ENCODE measurements at regions not wholly inside any gene's neighbourhood (a gene's known extent, or its start where the extent isn't known, plus 50 kb on each side); places are given as distances from the start of the nearest gene placed in this dataset.

GRCh38 chr10:44063686-44064085 is 321.2 kb downstream of the CXCL12 start:
- H3K36me3 ChIP-seq (ENCODE audit: insufficient read depth, low read length) = no peaks in the 10 kb centered on the region
- no peaks in the 10 kb centered on the region for H3K79me2 ChIP-seq (ENCODE audit: insufficient read depth, low read length)
- no peak overlapping the region for H3K4me3 ChIP-seq (ENCODE audit: low read depth in 1 of 2, low read length in 2 of 2)
- H4K20me1 ChIP-seq (ENCODE audit: insufficient read depth, low read length) = no peaks in the 10 kb centered on the region
- H3K9me3 ChIP-seq (ENCODE audit: insufficient read depth, low read length, severe bottlenecking) = no peaks in the 10 kb centered on the region
- H3K27ac ChIP-seq (ENCODE audit: low read length) = no peak overlapping the region
- TF ChIP-seq EZH2 (IDR thresholded peaks at IDR 0.05; ENCODE audit: borderline replicate concordance, low read depth, low read length, severe bottlenecking) = no peak
- TF ChIP-seq CTCF (IDR thresholded peaks at IDR 0.05; ENCODE audit: borderline replicate concordance, extremely low read depth, low read length, poor library complexity, severe bottlenecking) = no peak
- no peaks in the 10 kb centered on the region for H3K4me1 ChIP-seq (ENCODE audit: insufficient read depth, low read length)
- DNase-seq (no peak), ATAC-seq (ENCODE audit: insufficient read depth, low read depth) (no peak)
- H3K4me2 ChIP-seq (ENCODE audit: insufficient read depth, low read length) = no peak overlapping the region
- no peak overlapping the region for H2AFZ ChIP-seq (ENCODE audit: low read depth, low read length)
- H3K9ac ChIP-seq (ENCODE audit: low read depth, low read length) = no peak overlapping the region
- no peaks in the 10 kb centered on the region for H3K27me3 ChIP-seq (ENCODE audit: insufficient read depth, low read length, poor library complexity)

- TF ChIP-seq CTCF (IDR thresholded peaks at IDR 0.05; ENCODE audit: borderline replicate concordance, extremely low read depth, low read length, poor library complexity, severe bottlenecking) (no peak), EZH2 (IDR thresholded peaks at IDR 0.05; ENCODE audit: borderline replicate concordance, low read depth, low read length, severe bottlenecking) (no peak)
Measured at GRCh38 chr10:44060719-44061118, 324.2 kb downstream of the CXCL12 start.

GRCh38 chr10:44060221-44060620 is 324.7 kb downstream of the CXCL12 start:
- TF ChIP-seq CTCF (IDR thresholded peaks at IDR 0.05; ENCODE audit: borderline replicate concordance, extremely low read depth, low read length, poor library complexity, severe bottlenecking) (no peak), EZH2 (IDR thresholded peaks at IDR 0.05; ENCODE audit: borderline replicate concordance, low read depth, low read length, severe bottlenecking) (no peak)
- no peak overlapping the region for H3K4me3 ChIP-seq (ENCODE audit: low read depth in 1 of 2, low read length in 2 of 2)
- no peaks in the 10 kb centered on the region for H4K20me1 ChIP-seq (ENCODE audit: insufficient read depth, low read length)
- H3K36me3 ChIP-seq (ENCODE audit: insufficient read depth, low read length) = no peaks in the 10 kb centered on the region
- H3K4me1 ChIP-seq (ENCODE audit: insufficient read depth, low read length) = no peaks in the 10 kb centered on the region
- DNase-seq = no peak
- no peaks in the 10 kb centered on the region for H3K9me3 ChIP-seq (ENCODE audit: insufficient read depth, low read length, severe bottlenecking)
- no peak overlapping the region for H3K4me2 ChIP-seq (ENCODE audit: insufficient read depth, low read length)
- ATAC-seq (ENCODE audit: insufficient read depth, low read depth) = no peak
- no peak overlapping the region for H3K27ac ChIP-seq (ENCODE audit: low read length)
- no peaks in the 10 kb centered on the region for H3K79me2 ChIP-seq (ENCODE audit: insufficient read depth, low read length)
- no peaks in the 10 kb centered on the region for H3K27me3 ChIP-seq (ENCODE audit: insufficient read depth, low read length, poor library complexity)
- H2AFZ ChIP-seq (ENCODE audit: low read depth, low read length) = no peak overlapping the region
- no peak overlapping the region for H3K9ac ChIP-seq (ENCODE audit: low read depth, low read length)

More at GRCh38 chr10:44060719-44061118, 324.2 kb downstream of the CXCL12 start:
- no peak overlapping the region for H3K27ac ChIP-seq (ENCODE audit: low read length)
- no peak overlapping the region for H3K4me3 ChIP-seq (ENCODE audit: low read depth in 1 of 2, low read length in 2 of 2)
- H4K20me1 ChIP-seq (ENCODE audit: insufficient read depth, low read length) = no peaks in the 10 kb centered on the region
- no peaks in the 10 kb centered on the region for H3K36me3 ChIP-seq (ENCODE audit: insufficient read depth, low read length)
- H2AFZ ChIP-seq (ENCODE audit: low read depth, low read length) = no peak overlapping the region
- no peak overlapping the region for H3K9ac ChIP-seq (ENCODE audit: low read depth, low read length)
- no peaks in the 10 kb centered on the region for H3K79me2 ChIP-seq (ENCODE audit: insufficient read depth, low read length)
- ATAC-seq (ENCODE audit: insufficient read depth, low read depth) (no peak), DNase-seq (no peak)
- no peaks in the 10 kb centered on the region for H3K9me3 ChIP-seq (ENCODE audit: insufficient read depth, low read length, severe bottlenecking)
- no peaks in the 10 kb centered on the region for H3K4me1 ChIP-seq (ENCODE audit: insufficient read depth, low read length)
- H3K27me3 ChIP-seq (ENCODE audit: insufficient read depth, low read length, poor library complexity) = no peaks in the 10 kb centered on the region
- no peak overlapping the region for H3K4me2 ChIP-seq (ENCODE audit: insufficient read depth, low read length)

GRCh38 chr10:44058259-44058658 is 326.6 kb downstream of the CXCL12 start:
- no peaks in the 10 kb centered on the region for H3K4me1 ChIP-seq (ENCODE audit: insufficient read depth, low read length)
- no peak overlapping the region for H2AFZ ChIP-seq (ENCODE audit: low read depth, low read length)
- no peaks in the 10 kb centered on the region for H3K79me2 ChIP-seq (ENCODE audit: insufficient read depth, low read length)
- no peaks in the 10 kb centered on the region for H4K20me1 ChIP-seq (ENCODE audit: insufficient read depth, low read length)
- H3K9me3 ChIP-seq (ENCODE audit: insufficient read depth, low read length, severe bottlenecking) = no peaks in the 10 kb centered on the region
- H3K4me3 ChIP-seq (ENCODE audit: low read depth in 1 of 2, low read length in 2 of 2) = no peak overlapping the region
- no peaks in the 10 kb centered on the region for H3K36me3 ChIP-seq (ENCODE audit: insufficient read depth, low read length)
- no peak overlapping the region for H3K4me2 ChIP-seq (ENCODE audit: insufficient read depth, low read length)
- ATAC-seq (ENCODE audit: insufficient read depth, low read depth) (no peak), DNase-seq (no peak)
- no peak overlapping the region for H3K27ac ChIP-seq (ENCODE audit: low read length)
- H3K27me3 ChIP-seq (ENCODE audit: insufficient read depth, low read length, poor library complexity) = no peaks in the 10 kb centered on the region
- no peak overlapping the region for H3K9ac ChIP-seq (ENCODE audit: low read depth, low read length)
- TF ChIP-seq EZH2 (IDR thresholded peaks at IDR 0.05; ENCODE audit: borderline replicate concordance, low read depth, low read length, severe bottlenecking) (no peak), CTCF (IDR thresholded peaks at IDR 0.05; ENCODE audit: borderline replicate concordance, extremely low read depth, low read length, poor library complexity, severe bottlenecking) (no peak)
